ENCODE measurements at regions not wholly inside any gene's neighbourhood (a gene's known extent, or its start where the extent isn't known, plus 50 kb on each side); places are given as distances from the start of the nearest gene placed in this dataset.

- DNase-seq, result no peak
Observed at GRCh38 chr5:61969755-61970154, 336.3 kb upstream of the KIF2A start.

- DNase-seq, result no peak
Observed at GRCh38 chr5:61970218-61970617, 335.8 kb upstream of the KIF2A start.

- peak; percentile 18 for DNase-seq
Observed at GRCh38 chr5:61974680-61975079, 331.3 kb upstream of the KIF2A start.

- no peak for DNase-seq
Observed at GRCh38 chr5:61981886-61982285, 324.1 kb upstream of the KIF2A start.

GRCh38 chr5:61991430-61991829 lies 314.6 kb upstream of the KIF2A start:
- DNase-seq, result no peak

- DNase-seq, result no peak
Observed at GRCh38 chr5:61991866-61992265, 314.1 kb upstream of the KIF2A start.

- no peak for DNase-seq
Observed at GRCh38 chr5:61993295-61993927, 312.6 kb upstream of the KIF2A start.

GRCh38 chr5:61994171-61994570 lies 311.8 kb upstream of the KIF2A start:
- DNase-seq, result no peak

- DNase-seq, result no peak
Observed at GRCh38 chr5:61995486-61995885, 310.5 kb upstream of the KIF2A start.

GRCh38 chr5:61999371-61999770 lies 306.6 kb upstream of the KIF2A start:
- no peak for DNase-seq

GRCh38 chr5:62000646-62001045 lies 305.4 kb upstream of the KIF2A start:
- no peak for DNase-seq

- DNase-seq, result no peak
Observed at GRCh38 chr5:62001640-62002039, 304.4 kb upstream of the KIF2A start.

- DNase-seq, result no peak
Observed at GRCh38 chr5:62002436-62002835, 303.6 kb upstream of the KIF2A start.

- DNase-seq, result no peak
Observed at GRCh38 chr5:62005551-62005950, 300.5 kb upstream of the KIF2A start.

- DNase-seq, result no peak
Observed at GRCh38 chr5:62007457-62007856, 298.5 kb upstream of the KIF2A start.

- no peak for DNase-seq
Observed at GRCh38 chr5:62011089-62011664, 294.8 kb upstream of the KIF2A start.

- DNase-seq, result no peak
Observed at GRCh38 chr5:62017092-62017491, 288.9 kb upstream of the KIF2A start.

GRCh38 chr5:62029303-62029702 lies 276.7 kb upstream of the KIF2A start:
- DNase-seq, result no peak

- no peak for DNase-seq
Observed at GRCh38 chr5:62030326-62030725, 275.7 kb upstream of the KIF2A start.

GRCh38 chr5:62038024-62038423 lies 268.0 kb upstream of the KIF2A start:
- no peak for DNase-seq

GRCh38 chr5:62041156-62041756 lies 264.8 kb upstream of the KIF2A start:
- DNase-seq, result no peak

- no peak for DNase-seq
Observed at GRCh38 chr5:62042007-62042406, 264.0 kb upstream of the KIF2A start.

GRCh38 chr5:62043289-62044280 lies 262.4 kb upstream of the KIF2A start:
- no peak for DNase-seq

Data from activated CD4-positive, alpha-beta T cell treated with anti-CD3 and anti-CD28 coated beads for 48 hours (primary cell).